Transverse colon (tissue), 4 donors: ENCODE measurements at regions not wholly inside any gene's neighbourhood (a gene's known extent, or its start where the extent isn't known, plus 50 kb on each side); places are given as distances from the start of the nearest gene placed in this dataset.

Experiments
- DNase-seq: peaks from one replicate; pipeline ENCODE4 v3.0.0-alpha.2; 2019
- H3K27ac ChIP-seq, 4 donors: fragments of 200-600 bp; sonication (generic); 2 replicates each; pipeline ENCODE4 v1.5.1; 2016 to 2018; ENCODE audit warnings: inconsistent platforms in 4 of 4
- H3K27me3 ChIP-seq: fragments of 200-600 bp; sonication (generic); 2 replicates; pipeline ENCODE4 v1.5.1; 2017; ENCODE audit warnings: inconsistent platforms
- H3K36me3 ChIP-seq, 4 donors: fragments of 200-600 bp; sonication (generic); 2 replicates each; pipeline ENCODE4 v1.5.1; 2017 to 2019; ENCODE audit warnings: inconsistent platforms in 4 of 4
- H3K4me1 ChIP-seq, 4 donors: fragments of 200-600 bp; sonication (generic); 2 replicates each; pipeline ENCODE4 v1.5.1; 2017 to 2020; ENCODE audit warnings: inconsistent platforms in 4 of 4
- H3K4me3 ChIP-seq, 4 donors: fragments of 200-600 bp; sonication (generic); 1 replicate in 1 of 4; 2 replicates in 3 of 4; pipeline versions ENCODE4 v1.5.1 to v1.6.1; 2017 to 2019; ENCODE audit warnings: inconsistent platforms in 4 of 4
- H3K9me3 ChIP-seq, 2 donors: fragments of 200-600 bp; sonication (generic); 2 replicates each; pipeline ENCODE4 v1.5.1; 2017 to 2019; ENCODE audit warnings: inconsistent platforms in 2 of 2
- CTCF ChIP-seq, 5 experiments: fragments of 200-600 bp in 3 of 5; fragments of 450-650 bp in 2 of 5; sonication (generic) in 3 of 5; IDR thresholded peaks; 1 replicate in 2 of 5; 2 replicates in 3 of 5; pipeline ENCODE4 v1.5.1; 2016 to 2017; ENCODE audit warnings: antibody characterized with exemption in 5 of 5, inconsistent platforms in 3 of 5, mild to moderate bottlenecking in 2 of 5, moderate library complexity in 1 of 5
- EP300 ChIP-seq: sonication (generic); formaldehyde crosslinking; IDR thresholded peaks from one replicate; pipeline ENCODE4 v1.6.1; 2017; ENCODE audit warnings: antibody characterized with exemption, low read depth
- POLR2A ChIP-seq: fragments of 450-650 bp; IDR thresholded peaks from one replicate; pipeline ENCODE4 v1.6.1; 2016; ENCODE audit warnings: antibody characterized with exemption, mild to moderate bottlenecking, moderate library complexity
- POLR2AphosphoS5 ChIP-seq, 3 donors: sonication (generic); formaldehyde crosslinking; IDR thresholded peaks; one replicate each; pipeline ENCODE4 v1.6.1; 2016; ENCODE audit warnings: antibody characterized with exemption in 3 of 3
- WGBS, 2 donors: methylation state at CpG; one replicate each; pipeline ENCODE4 v1.1.5; 2018; ENCODE audit warnings: low coverage in 1 of 2; 5-methylcytosine and 5-hydroxymethylcytosine counted together
- in situ Hi-C, 4 donors: fragments of 200-750 bp; cut with MboI; loops; one replicate each; pipeline versions ENCODE4 v1.15.0 to v1.15.1; 2017; ENCODE audit warnings: low sequenced_read_pairs in 3 of 4, low pct_ligation_motif_present in 1 of 4, low pct_unique_long_range_greater_than_20kb in 1 of 4
- intact Hi-C: fragments of 100-400 bp; cut with DNase I; formaldehyde crosslinking; loops from one replicate; pipeline ENCODE4 v1.15.1; 2023; ENCODE audit warnings: low total_unique reads

- H3K27me3 ChIP-seq = no peaks in the 10 kb centered on the region
- no peak overlapping the region for H3K4me3 ChIP-seq
- intact Hi-C loops = no loop called here
- DNase-seq = no peak
- no peaks in the 10 kb centered on the region for H3K36me3 ChIP-seq
- no peaks in the 10 kb centered on the region for H3K4me1 ChIP-seq
- in situ Hi-C loops = no loop called here
- H3K9me3 ChIP-seq = no peaks in the 10 kb centered on the region
- no peak overlapping the region for H3K27ac ChIP-seq
- TF ChIP-seq POLR2A (no peak), EP300 (no peak), CTCF (IDR thresholded peaks at IDR 0.05) (no peak), POLR2AphosphoS5 (IDR thresholded peaks at IDR 0.05) (no peak)
- 44 to 100% methylated on average over 1 to 3 of the region's 3 CpGs for WGBS, 2 donors
These were observed 89.5 kb downstream of the TASL start for GRCh38 chrX:30488092-30488491.

- no peaks in the 10 kb centered on the region for H3K27me3 ChIP-seq
- H3K4me3 ChIP-seq = no peak overlapping the region
- intact Hi-C loops (no loop called here), in situ Hi-C loops (no loop called here)
- TF ChIP-seq POLR2A = no peak
- DNase-seq = no peak
- H3K27ac ChIP-seq = no peak overlapping the region
- 57 to 100% methylated on average over 1 to 2 of the region's 2 CpGs for WGBS, 2 donors
- H3K4me1 ChIP-seq = no peaks in the 10 kb centered on the region
- H3K9me3 ChIP-seq = no peaks in the 10 kb centered on the region
- no peaks in the 10 kb centered on the region for H3K36me3 ChIP-seq
These were observed 93.6 kb downstream of the TASL start for GRCh38 chrX:30483996-30484395.

- no peaks in the 10 kb centered on the region for H3K27me3 ChIP-seq
- H3K9me3 ChIP-seq = no peaks in the 10 kb centered on the region
- H3K4me3 ChIP-seq = no peak overlapping the region
- WGBS, 2 donors = 54 to 65% methylated on average over 2 to 3 of the region's 3 CpGs
- in situ Hi-C loops = no loop called here
- no peaks in the 10 kb centered on the region for H3K36me3 ChIP-seq
- no peak overlapping the region for H3K27ac ChIP-seq
- no peak for DNase-seq
- intact Hi-C loops = no loop called here
- H3K4me1 ChIP-seq = no peaks in the 10 kb centered on the region
- TF ChIP-seq CTCF (IDR thresholded peaks at IDR 0.05) (no peak), POLR2A (no peak), EP300 (no peak), POLR2AphosphoS5 (IDR thresholded peaks at IDR 0.05) (no peak)
These were observed 109.1 kb downstream of the TASL start for GRCh38 chrX:30468471-30468870.
